NCI-H146 (cell line): ENCODE measurements at regions not wholly inside any gene's neighbourhood (a gene's known extent, or its start where the extent isn't known, plus 50 kb on each side); places are given as distances from the start of the nearest gene placed in this dataset.
"Not testable (repeated sequence)": the region's sequence is repeated elsewhere in the genome, so short reads cannot be mapped to it uniquely, and the experiment has no call there.

Experiments used
- DNase-seq: peaks from one replicate; lab custom pipeline; 2025; lab: John Stamatoyannopoulos, UW

DNA sequence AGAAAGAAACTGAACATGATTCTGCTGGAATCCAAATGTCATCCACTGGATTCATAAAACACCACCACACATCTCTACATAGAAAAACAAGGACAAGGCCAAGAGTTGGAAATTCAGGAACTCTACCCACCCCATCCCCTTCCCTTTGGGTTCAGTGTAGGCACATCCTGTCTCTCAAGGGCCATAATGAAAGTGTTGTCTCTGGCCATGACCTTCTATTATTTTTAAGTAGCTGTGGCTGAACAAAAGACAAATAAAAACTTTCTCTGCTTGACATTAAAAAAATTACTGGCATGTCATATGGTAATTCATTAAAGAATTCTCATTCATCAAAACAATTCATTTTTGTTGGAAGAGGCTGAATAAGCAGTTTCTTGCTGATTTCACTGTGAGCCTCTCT, 54.9 kb upstream of the ZBTB18 start:
- no peak for DNase-seq

DNA sequence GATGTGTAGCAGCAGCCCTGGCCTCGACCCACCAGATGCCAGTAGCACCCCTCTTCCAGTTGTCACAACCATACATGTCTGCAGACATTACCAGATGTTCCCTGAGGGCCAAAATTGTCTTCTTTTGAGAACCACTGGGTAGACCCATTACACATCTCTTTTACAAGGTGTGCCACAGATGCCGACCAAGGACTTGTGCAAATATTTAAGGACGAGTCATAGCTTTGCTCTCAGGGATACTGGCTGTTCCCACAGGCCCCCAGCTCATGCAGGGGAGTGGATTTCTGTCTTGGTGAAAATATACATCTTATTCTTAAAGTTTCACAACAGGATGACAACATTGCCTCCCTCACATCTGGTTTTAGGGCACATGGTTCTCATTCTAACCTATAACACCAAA, 59.4 kb upstream of the ZBTB18 start:
- DNase-seq, result no peak

DNA sequence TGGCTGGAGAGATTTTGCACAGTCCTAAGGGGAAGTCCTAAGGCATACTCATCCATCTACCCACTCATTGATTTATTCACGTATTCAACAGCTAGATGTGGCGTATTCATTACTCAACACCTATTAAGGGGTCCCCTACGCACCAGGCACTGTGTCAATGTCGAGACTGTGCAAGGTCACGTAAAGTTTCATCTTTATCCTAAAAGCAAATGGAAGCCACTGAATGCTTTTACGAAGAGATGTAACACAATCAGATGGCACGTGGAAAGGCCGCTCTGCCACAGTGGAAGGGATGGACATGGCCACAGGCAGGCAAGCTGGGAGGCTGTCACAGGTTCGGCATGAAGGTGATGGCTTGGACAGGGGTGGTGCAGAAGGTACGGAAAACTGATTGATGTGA, 66.3 kb upstream of the ZBTB18 start:
- no peak for DNase-seq

DNA sequence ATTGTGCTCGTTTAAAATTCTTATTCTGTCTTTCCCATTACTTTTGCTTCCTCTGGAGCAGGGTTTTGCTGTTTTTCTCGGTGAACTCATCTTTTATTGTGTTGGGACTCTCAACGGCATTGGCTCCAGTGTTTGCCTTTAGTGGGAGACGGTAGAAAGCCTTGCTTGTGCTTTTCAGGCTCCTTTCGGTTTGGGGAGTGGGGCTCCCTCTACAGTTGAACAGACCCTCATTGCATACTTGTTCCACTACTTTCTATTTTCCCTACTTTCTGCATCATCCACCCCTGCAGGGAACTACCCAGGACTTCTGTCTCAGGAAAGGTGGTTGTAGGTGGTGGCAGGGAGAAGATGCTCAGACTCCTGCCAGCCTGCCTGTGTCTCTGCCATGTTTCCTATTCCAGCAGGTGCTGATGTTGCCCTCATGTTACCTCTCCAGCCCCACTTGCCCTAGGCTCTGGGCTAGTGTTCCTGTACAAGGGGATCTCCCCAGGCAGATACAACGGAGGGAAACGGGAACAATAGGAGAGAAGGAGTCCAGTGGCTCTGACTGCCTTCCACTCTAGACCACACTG, 68.5 kb upstream of the ZBTB18 start:
- peak; percentile 32 for DNase-seq

DNA sequence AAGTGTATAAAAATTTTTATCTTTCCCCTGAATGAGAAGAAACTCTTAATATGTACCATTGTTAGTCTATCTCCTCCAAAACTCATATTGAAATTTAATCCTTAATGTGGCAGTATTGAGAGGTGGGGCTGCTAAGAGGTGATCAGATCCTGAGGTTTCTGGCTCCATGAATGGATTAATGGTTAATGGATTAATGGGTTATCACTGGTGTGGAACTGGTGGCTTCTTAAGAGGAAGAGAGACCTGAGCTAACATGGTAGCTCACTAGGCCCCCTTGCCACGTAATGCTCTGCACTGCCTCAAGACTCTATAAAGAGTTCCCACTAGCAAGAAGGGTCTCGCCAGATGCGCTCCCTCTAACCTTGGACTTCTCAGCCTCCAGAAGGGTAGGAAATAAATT, 70.6 kb upstream of the ZBTB18 start:
- no peak for DNase-seq

DNA sequence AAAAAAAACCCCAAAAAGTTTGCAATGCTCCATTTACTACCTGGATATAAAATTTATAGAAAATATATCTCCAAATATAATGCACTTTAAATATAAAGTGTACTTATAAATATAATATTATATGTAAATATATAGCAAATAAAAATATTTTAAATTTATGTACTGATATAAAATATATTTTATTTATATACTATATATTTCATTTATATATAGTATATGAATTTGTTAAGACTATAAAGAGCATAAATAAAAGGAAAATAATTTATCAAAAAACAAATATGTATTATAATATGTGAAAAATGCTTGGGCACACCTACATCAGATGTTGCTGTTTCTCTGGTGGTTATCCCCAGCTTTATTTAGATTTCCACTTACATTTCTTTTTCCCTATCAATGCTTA, 71.0 kb upstream of the ZBTB18 start:
- no peak for DNase-seq

DNA sequence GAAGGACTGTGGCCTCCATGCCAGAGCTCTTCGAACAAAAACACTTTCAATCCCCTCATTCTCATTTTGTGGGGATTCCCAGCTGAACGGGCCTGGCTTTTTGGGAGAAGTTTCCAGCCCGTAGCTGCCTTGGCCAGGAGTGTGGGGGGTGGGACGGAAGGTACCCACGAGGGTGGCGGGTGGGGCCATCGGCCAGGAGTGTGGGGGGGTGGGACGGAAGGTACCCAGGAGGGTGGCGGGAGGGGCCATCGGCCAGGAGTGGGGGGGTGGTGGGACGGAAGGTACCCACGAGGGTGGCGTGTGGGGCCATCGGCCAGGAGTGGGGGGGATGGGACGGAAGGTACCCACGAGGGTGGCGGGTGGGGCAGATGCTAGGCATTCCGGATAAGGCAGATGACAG, 71.7 kb upstream of the ZBTB18 start:
- peak; percentile 11 for DNase-seq

DNA sequence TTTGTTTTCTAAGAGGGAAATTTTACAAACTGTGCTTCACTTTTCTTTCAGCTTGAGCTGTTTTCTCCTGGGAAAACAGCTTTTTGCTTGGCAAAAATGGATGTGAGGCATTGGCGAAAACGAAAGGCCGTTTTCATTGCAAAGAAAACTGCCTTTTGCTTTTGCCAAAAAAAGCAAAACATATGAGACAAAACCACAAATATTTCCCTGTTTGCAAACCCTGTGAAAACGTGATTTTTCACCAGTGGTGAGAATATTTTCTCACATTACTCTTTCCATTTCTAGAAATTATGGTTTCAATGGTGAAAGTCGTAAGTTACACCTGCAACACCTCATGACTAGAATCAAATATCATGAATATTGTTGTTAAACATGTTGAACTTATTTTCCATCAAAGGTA, 74.0 kb upstream of the ZBTB18 start:
- DNase-seq, result no peak

DNA sequence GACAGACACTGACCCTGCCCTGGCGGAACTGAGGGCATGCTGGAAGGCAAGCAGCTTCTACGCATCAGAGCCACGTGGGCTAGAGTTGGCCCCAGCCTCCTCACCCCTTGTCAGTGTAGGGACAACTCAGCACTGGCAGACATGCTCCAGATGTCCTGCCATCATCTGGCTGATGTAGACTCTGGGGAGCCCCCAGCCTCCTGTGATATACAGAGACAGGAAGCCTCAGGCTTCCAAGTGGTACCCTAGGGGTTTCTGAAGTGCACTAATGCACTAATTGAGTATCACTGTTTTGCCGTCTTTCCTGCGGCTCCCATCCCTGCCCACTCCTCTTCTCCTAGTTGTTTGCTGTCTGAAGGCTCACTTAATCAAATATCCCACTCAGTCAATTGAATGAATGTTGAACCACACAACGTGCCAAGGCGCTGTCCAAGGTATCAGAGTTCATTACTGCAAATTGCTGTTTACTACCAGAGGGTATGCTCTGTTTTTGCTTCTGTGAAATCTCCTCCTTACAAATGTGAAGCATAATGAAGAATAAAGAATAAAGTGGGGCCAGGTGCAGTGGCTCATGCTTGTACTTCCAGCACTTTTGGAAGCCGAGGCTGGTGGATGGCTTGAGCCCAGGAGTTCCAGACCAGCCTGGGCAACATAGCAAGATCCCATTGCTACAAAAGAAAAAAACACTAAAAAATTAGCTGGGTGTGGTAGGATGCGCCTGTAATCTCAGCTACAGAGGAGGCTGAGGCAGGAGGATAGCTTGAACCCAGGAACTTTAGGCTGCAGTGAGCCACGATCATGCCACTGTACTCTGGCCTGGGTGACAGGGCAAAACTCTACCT, 76.4 kb upstream of the ZBTB18 start:
- no peak for DNase-seq

DNA sequence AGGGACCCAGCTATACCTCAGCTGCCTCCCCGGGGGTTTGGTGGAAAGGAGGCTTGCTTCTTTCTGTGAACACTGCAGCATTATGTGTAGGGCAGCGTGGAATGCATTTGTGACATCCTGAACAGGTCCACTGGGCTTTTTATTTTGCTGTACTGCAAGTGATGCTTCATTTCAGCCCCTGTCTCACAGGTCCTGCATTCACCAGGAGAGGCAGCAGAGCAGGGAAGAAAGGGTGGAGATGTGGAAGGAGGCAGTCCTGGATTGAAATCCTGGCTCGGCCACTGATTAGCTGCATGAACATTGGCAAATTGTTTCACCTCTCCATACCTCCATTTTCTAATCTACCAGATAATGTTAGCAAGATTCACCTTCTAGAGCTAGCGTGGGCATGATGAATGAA, 77.9 kb upstream of the ZBTB18 start:
- DNase-seq, result no peak

DNA sequence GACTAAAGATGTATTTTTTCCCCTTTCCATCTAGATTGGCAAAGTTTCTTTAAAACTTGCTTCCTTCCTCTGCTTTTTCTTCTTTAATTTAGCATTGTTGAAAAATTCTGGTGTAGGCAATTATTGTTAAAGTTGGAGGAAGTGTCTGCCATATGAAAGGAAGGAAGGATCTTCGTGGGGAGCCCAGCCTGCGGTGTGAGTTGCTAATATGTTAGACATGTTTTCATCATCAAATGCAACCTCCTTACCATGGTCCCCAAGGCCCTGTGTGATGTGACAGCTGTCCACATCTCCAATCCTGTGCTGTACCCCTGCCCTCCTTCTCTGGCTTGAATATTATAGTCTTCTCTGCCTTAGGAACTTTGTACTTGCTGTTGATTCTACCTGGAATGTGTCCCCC, 81.0 kb upstream of the ZBTB18 start:
- DNase-seq, result no peak

DNA sequence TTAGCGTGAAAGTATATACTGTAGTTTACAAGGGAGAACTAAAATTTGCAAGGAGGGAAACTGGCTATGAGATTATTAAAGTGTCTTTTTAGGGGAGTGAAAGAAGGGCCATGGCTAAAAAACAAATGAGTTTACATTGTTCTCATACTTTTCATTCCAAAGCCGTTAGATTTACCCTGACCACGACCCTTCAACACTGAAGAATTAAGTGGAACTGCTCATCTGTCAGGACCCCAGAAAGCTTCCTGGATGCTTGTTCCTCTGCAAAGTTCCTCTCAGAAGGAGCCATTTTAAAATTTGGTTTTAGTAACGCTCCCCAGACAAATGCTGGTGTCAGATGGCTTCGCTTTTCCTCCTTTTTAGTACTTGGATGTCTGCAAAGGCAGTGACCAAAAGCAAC, 82.7 kb upstream of the ZBTB18 start:
- no peak for DNase-seq

DNA sequence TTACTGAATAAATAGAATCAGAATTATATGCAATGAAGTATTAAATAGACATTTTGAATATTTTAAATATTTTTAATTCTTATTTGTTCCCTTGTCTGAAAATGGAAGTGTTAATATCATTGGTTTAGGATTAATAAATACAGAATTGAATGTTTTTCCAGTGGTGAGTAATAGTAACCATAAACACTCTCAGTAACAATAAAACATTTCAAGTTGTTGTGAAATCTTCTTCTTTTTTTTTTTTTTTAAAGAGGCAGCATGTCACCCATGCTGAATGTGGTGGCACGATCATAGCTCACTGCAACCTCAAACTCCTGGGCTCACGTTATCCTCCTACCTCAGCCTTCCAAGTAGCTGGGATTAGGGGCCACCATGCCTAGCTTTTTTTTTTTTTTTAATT, 86.2 kb upstream of the ZBTB18 start:
- no peak for DNase-seq

DNA sequence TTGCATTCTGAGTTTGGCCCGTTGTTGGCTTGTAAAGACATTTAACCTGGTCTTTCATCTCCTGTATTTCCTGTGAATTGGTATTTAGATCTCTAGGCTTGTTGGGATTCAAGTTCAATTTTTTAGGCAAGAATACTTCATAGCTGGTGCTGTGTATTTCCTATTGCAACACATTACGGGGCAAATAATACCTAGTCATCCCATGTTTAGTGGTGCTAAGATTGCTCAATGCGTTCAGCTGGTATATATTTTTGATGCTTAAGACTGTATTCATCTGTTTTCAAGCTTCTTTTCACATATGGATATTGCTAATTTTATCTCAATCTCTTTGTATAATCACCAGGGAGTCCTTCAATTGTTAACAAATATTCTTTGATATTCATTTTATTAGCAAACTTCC, 87.5 kb upstream of the ZBTB18 start:
- DNase-seq, result no peak

DNA sequence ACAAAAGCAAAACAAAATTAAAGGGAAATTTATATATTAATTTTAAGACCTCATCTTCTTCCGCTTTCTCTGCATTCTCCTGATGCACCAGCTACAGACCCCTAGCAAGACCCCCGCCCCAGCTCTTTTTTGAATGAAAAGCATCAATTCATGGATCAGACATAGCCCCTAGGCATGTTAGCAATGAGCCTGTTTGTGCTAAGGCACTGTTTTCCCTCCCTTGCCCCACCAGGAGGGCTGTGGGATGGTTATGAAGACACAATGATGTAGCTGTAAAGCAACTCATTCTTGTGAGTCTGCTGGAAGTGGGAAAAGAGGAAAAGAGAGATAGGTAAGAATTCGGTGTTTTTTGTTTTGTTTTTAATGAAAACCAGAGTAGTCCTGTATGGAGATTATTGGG, 88.5 kb upstream of the ZBTB18 start:
- no peak for DNase-seq

DNA sequence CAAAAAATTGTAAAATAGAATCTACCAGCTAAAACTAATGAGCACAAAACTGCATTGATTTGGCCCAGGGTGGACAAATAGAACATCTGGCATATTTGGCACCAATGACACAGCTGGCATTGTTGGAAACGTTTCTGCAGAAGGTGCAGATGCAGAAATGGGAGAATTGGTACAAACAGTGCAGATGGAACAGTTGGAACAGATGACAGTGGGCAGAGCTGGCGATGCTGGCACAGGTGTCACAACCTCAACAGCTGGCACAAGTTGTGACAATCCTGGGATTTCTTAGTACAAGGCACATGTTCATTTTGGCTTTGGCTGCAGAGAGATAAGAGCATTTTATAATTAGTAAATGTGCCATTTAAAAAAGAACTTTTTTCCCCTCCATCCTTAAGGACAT, 91.1 kb upstream of the ZBTB18 start:
- no peak for DNase-seq

DNA sequence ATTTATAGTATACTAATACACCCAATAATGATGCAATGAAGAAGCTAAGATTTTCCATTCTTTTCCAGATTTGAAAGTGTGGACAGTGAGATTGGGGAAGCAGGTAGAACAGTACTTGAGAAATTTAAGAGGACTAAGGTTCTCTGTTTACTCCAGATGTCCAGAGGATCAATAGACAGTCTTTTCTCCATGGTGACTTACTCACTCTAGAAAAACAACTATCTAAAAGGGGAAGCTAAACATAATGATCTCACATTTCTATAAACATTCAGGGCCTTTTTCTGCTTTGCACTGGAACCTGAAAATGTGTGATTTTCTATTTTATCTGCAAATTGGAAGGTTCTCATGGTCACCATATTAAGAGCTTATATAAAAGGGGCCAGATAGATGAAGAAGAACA, 93.9 kb upstream of the ZBTB18 start:
- DNase-seq, result no peak

DNA sequence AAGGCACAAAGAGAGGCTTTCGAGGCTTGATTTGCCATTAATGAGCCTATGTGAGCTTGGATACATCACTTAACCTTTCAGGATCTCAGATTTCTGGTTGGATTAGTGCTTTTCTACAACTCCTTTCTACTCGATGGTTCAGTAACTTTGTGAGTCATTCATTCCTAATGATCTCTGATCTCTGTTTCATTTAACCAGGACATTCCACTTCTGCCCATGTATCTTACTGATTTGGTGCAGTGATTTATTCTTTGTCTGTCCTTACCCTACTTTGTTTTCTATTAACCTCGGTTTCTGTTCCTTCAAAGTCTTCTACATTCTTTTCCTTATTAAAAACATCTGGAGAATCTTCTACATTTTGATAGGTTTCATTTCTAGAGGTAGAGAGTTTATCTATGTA, 94.6 kb upstream of the ZBTB18 start:
- DNase-seq, result no peak

DNA sequence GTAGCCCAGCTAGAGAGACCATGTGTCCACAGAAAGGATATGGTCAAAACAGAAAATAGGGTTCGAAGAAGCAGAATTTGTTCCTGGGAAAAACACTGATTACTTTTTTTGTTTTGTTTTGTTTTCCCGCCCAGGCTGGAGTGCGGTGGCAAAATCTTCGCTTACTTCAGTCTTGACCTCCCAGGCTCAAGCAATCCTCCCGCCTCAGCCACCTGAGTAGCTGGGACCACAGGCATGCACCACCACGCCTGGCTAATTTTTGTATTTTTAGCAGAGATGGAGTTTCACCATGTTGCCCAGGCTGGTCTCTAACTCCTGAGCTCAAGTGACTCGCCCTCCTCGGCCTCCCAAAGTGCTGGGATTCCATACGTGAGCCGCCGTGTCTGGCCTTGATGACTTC, 99.9 kb upstream of the ZBTB18 start:
- not testable (repeated sequence) for DNase-seq

DNA sequence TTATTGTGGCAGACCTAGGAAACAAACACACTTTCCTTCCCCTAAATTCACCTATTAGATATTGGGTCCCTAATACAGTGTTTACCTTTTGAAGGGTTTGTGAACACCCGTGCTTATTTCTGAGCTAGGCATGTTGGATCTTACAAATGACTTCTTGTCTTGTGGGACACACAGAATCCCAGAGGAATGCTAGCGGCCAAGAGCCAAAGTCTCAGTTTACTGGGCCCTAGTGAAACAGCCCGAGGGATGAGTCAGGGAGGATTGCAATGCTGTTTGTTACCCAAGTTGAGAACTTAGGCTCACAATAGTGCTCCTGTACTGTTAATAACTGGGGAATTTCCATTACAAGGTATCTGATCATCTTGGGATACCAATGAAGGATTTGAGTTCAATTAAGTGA, 100.1 kb upstream of the AKT3 start:
- no peak for DNase-seq

DNA sequence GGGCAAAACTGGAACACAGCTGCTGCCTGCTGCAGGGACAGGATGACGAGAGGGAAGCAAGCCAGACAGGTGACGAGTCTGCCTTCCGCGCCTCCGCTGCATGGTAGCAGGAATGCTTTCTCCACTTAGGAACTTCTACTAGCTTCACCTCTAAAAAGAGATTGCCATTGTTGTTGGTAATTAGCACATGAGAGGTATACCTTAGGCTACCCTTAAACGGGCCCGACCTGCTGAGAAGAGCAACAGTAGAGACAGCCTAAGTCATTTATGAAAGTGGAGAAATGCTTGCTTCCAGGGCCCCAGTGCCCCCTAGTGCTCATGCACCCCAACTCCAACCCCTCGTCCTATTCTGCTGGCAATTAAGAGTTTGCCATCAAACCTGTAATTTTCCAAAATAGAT, 96.9 kb upstream of the AKT3 start:
- peak; percentile 27 for DNase-seq

DNA sequence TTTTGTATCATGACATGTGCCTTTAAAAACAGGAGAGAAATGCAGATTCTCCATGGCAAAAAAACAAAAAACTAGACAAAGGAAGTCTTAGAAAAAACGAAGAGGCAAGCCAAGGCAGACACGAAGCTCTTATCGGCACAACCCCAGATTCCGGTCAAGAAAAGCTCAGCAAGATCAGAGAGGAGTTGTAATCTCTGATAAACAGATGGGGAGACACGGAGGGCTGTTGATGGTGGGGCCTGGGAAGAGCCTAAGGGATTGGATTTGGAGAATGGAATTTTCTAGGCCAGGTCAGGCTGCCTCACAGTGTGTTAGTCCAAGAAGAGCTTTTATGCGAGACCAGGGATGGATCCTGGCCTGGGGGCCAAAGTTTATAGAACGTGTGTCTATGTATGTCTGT, 96.2 kb upstream of the AKT3 start:
- DNase-seq, result no peak

DNA sequence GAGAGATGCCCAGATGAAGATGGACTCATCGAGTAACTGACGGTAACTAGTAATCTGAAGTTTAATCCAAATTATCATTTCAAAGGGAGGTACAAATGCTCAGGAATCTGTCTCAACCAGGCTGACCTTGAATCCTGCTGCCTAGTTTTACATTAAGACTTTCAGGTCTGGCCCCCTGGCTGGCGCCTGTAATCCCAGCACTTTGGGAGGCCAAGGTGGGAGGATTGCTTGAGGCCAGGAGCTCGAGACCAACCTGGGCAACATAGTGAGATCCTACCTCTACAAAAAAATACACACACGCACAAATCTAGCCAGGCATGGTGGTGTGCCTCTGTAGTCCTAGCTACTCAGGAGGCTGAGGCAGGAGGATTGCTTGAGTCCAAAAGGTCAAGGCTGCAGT, 95.7 kb upstream of the AKT3 start:
- no peak for DNase-seq
